Body of pancreas (tissue), 4 donors: ENCODE measurements at regions not wholly inside any gene's neighbourhood (a gene's known extent, or its start where the extent isn't known, plus 50 kb on each side); places are given as distances from the start of the nearest gene placed in this dataset.
"Not testable (repeated sequence)": the region's sequence is repeated elsewhere in the genome, so short reads cannot be mapped to it uniquely, and the experiment has no call there.

Source experiments
- ATAC-seq: fragments of 150-250 bp; one replicate; pipeline ENCODE4 v1.9.1; 2016
- DNase-seq, 4 donors: peaks; one replicate each; pipeline ENCODE4 v3.0.0-alpha.2; 2019
- H3K27ac ChIP-seq, 4 donors: fragments of 200-600 bp; sonication (generic); 1 replicate in 3 of 4; 2 replicates in 1 of 4; pipeline versions ENCODE4 v1.5.1 to v1.6.1; 2016 to 2019; ENCODE audit warnings: mild to moderate bottlenecking in 1 of 4, mixed read lengths in 1 of 4, moderate library complexity in 1 of 4
- H3K27me3 ChIP-seq, 2 donors: fragments of 200-600 bp; sonication (generic); one replicate each; pipeline ENCODE4 v1.6.0; 2016; ENCODE audit warnings: mild to moderate bottlenecking in 1 of 2
- H3K36me3 ChIP-seq, 2 donors: fragments of 200-600 bp; sonication (generic); replicated peaks in 1 of 2; 2 replicates each; pipeline ENCODE4 v1.5.1; 2016; ENCODE audit warnings: low read depth in 2 of 2; ENCODE audit not compliant: insufficient read depth in 1 of 2
- H3K4me1 ChIP-seq: fragments of 200-600 bp; sonication (generic); one replicate; pipeline ENCODE4 v1.6.0; 2016
- H3K4me3 ChIP-seq, 2 donors: fragments of 200-600 bp; sonication (generic); 1 replicate in 1 of 2; 2 replicates in 1 of 2; pipeline ENCODE4 v1.5.1; 2016 to 2019
- H3K9me3 ChIP-seq, 3 donors: fragments of 200-600 bp; sonication (generic); 1 replicate in 2 of 3; 2 replicates in 1 of 3; pipeline ENCODE4 v1.5.1; 2016
- POLR2A ChIP-seq, 3 donors: fragments of 450-650 bp; IDR thresholded peaks; one replicate each; pipeline ENCODE4 v1.6.1; 2016; ENCODE audit warnings: antibody characterized with exemption in 3 of 3, mild to moderate bottlenecking in 2 of 3
- WGBS, 2 donors: methylation state at CpG; one replicate each; pipeline ENCODE4 v1.1.5; 2017; 5-methylcytosine and 5-hydroxymethylcytosine counted together
- intact Hi-C: fragments of 100-400 bp; cut with DNase I; formaldehyde crosslinking; loops from one replicate; pipeline ENCODE4 v1.15.1; 2023
- TF ChIP-seq, protein P1 (sequence below), 7 experiments: fragments of 450-650 bp in 4 of 7; fragments of 200-600 bp in 3 of 7; sonication (generic) in 3 of 7; IDR thresholded peaks; one replicate each; pipeline ENCODE4 v1.5.1; 2016 to 2019; ENCODE audit warnings: antibody characterized with exemption in 7 of 7

DNA sequence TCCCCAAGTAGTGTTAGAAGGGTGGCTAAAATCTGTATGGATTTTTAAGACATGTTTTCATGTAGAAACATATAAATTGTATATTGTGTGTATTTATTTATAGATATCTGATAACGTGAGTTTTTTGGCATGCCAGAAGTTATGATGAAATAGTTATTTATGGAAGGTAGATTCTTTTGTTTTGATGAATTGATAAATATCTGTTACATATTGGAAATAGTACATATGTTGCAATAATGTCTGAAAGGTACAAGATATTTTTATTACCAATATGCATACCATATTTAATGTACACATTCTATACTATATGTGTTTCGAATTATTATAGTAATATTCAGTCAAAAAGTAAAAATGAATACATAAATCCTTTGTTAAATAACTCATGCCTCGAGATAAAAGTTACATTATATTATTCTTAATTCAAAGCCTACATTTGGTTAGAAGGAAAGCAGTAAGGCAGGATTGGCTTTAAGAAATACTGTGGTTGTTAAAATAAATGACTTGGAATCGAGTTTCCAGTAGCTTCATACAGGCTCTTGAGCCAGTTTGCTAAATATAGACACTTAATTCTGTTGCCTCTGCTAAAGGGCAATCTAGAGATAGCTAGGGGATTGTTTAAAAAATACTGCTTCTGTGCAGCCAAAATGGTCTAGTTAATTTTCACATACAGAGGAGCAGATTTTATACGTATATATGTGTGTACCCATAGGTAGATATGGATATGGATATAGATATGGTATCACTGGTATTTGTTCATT is 1175.1 kb upstream of the B3GALT2 start:
- intact Hi-C loops, result no loop called here
- Histone ChIP-seq H3K27ac (no peak overlapping the region), H3K9me3 (no peaks in the 10 kb centered on the region), H3K4me1 (no peaks in the 10 kb centered on the region), H3K27me3 (no peaks in the 10 kb centered on the region), H3K36me3 (no peaks in the 10 kb centered on the region), H3K4me3 (no peak overlapping the region)
- whole genome bisulfite sequencing, 2 donors, result 26 to 34% methylated on average over 5 of the region's 5 CpGs
- no peak for ATAC-seq
- no peak for DNase-seq
- TF ChIP-seq, protein P1, sequence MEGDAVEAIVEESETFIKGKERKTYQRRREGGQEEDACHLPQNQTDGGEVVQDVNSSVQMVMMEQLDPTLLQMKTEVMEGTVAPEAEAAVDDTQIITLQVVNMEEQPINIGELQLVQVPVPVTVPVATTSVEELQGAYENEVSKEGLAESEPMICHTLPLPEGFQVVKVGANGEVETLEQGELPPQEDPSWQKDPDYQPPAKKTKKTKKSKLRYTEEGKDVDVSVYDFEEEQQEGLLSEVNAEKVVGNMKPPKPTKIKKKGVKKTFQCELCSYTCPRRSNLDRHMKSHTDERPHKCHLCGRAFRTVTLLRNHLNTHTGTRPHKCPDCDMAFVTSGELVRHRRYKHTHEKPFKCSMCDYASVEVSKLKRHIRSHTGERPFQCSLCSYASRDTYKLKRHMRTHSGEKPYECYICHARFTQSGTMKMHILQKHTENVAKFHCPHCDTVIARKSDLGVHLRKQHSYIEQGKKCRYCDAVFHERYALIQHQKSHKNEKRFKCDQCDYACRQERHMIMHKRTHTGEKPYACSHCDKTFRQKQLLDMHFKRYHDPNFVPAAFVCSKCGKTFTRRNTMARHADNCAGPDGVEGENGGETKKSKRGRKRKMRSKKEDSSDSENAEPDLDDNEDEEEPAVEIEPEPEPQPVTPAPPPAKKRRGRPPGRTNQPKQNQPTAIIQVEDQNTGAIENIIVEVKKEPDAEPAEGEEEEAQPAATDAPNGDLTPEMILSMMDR (IDR thresholded peaks at IDR 0.05), result no peak
- no peak for TF ChIP-seq POLR2A (IDR thresholded peaks at IDR 0.05)

DNA sequence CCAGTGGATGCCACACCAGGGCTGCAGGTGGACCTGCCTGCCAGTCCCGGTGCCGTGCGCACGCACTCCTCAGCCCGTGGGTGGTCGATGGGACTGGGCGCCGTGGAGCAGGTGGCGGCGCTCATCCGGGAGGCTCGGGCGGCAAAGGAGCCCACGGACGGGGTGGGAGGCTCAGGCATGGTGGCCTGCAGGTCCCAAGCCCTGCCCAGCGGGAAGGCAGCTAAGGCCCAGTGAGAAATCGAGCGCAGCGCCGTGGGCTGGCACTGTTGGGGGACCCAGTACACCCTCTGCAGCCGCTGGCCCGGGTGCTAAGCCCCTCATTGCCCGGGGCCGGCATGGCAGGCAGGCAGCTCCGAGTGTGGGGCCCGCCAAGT is 1171.8 kb upstream of the B3GALT2 start:
- WGBS, 2 donors, result 86 to 88% methylated on average over 16 to 24 of the region's 26 CpGs

DNA sequence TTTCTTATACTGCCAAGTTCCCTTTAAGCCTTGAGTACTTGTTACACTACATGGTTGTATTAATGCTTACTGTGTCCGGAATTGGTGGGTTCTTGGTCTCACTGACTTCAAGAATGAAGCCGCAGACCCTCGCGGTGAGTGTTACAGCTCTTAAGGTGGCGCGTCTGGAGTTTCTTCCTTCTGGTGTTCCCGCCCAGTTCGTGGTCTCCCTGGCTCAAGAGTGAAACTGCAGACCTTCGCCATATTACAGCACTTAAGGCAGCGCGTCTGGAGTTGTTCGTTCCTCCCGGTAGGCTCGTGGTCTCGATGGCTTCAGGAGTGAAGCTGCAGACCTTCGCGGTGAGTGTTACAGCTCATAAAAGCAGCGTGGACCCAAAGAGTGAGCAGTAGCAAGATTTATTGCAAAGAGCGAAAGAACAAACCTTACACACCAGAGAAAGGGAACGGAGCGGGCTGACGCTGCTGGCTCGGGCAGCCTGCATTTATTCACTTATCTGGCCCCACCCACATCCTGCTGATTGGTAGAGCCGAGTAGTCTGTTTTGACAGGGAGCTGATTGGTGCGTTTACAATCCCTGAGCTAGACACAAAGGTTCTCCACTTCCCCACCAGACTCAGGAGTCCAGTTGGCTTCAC is 1171.3 kb upstream of the B3GALT2 start:
- H3K9me3 ChIP-seq, ATAC-seq, intact Hi-C loops, DNase-seq, H3K4me3 ChIP-seq, H3K27me3 ChIP-seq, H3K4me1 ChIP-seq, H3K36me3 ChIP-seq, H3K27ac ChIP-seq: not testable (repeated sequence)
- 82 to 88% methylated on average over 25 of the region's 25 CpGs for WGBS, 2 donors

More for the DNA sequence above, 1171.8 kb upstream of the B3GALT2 start:
- DNase-seq (no peak), ATAC-seq (no peak)
- Histone ChIP-seq H3K36me3 (no peaks in the 10 kb centered on the region), H3K27me3 (no peaks in the 10 kb centered on the region), H3K4me3 (no peak overlapping the region), H3K4me1 (no peaks in the 10 kb centered on the region), H3K27ac (no peak overlapping the region), H3K9me3 (no peaks in the 10 kb centered on the region)
- TF ChIP-seq, protein P1 (IDR thresholded peaks at IDR 0.05), result no peak
- no peak for TF ChIP-seq POLR2A (IDR thresholded peaks at IDR 0.05)
- intact Hi-C loops, result no loop called here

DNA sequence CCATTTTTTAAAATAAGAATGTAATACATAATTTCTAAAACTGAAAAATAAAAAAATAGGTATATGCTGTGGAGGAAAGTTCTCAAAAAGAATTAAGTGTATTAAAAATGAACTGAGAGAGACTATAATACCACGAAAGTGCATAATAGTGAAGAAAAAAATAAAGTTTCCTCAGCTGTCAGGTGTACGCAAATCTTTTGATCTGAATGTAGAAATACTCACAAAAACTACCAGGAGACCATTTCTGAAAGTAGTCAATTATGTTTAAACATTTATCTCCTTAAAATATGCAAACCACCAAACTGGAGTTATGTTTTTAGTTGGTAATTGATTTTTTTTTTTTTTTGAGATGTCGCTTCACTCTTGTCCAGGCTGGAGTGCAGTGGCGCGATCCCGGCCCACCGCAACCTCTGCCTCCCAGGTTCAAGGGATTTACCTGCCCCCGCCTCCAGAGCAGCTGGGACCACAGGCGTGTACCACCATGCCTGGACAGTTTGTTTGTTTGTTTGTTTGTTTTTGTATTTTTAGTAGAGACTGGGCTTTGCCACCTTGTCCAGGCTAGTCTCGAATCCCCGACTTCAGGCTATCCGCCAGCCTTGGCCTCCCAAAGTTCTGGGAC is 1169.2 kb upstream of the B3GALT2 start:
- TF ChIP-seq POLR2A (IDR thresholded peaks at IDR 0.05), result no peak
- TF ChIP-seq, protein P1 (IDR thresholded peaks at IDR 0.05), result no peak
- no peaks in the 10 kb centered on the region for H3K9me3 ChIP-seq

DNA sequence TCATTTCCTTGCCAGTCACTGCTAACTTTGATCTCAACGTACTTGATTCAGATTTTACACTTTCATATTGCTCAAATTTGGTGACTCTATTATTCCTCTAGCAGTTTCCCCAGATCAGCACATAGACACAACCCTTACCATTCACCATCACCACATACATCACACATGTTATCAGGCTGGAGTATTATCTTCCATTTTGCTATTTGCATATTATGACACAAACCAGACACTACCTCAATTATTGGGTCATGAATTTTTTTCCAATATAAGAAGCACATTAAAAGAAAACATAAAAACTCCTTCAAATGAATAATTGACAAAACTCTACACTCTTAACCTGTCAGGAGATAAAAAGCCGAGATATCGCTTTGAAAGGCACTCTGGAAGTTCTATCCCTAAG is 1166.7 kb upstream of the B3GALT2 start:
- no peaks in the 10 kb centered on the region for H3K27me3 ChIP-seq
- 38 to 48% methylated on average over 3 of the region's 3 CpGs for WGBS, 2 donors
- DNase-seq (no peak), ATAC-seq (no peak)
- no peak overlapping the region for H3K27ac ChIP-seq
- H3K9me3 ChIP-seq, result no peaks in the 10 kb centered on the region
- no peaks in the 10 kb centered on the region for H3K4me1 ChIP-seq
- H3K4me3 ChIP-seq, result no peak overlapping the region
- no peaks in the 10 kb centered on the region for H3K36me3 ChIP-seq
- intact Hi-C loops, result no loop called here
- TF ChIP-seq POLR2A (IDR thresholded peaks at IDR 0.05), result no peak
- TF ChIP-seq, protein P1 (IDR thresholded peaks at IDR 0.05), result no peak

More for the DNA sequence above, 1169.2 kb upstream of the B3GALT2 start:
- no peaks in the 10 kb centered on the region for H3K4me1 ChIP-seq
- no peak overlapping the region for H3K4me3 ChIP-seq
- no peaks in the 10 kb centered on the region for H3K27me3 ChIP-seq
- H3K36me3 ChIP-seq, result no peaks in the 10 kb centered on the region
- DNase-seq, result no peak
- intact Hi-C loops, result no loop called here
- WGBS, 2 donors, result 74 to 77% methylated on average over 12 of the region's 12 CpGs
- no peak overlapping the region for H3K27ac ChIP-seq
- no peak for ATAC-seq
